SK-N-SH (cell line): ENCODE measurements at regions not wholly inside any gene's neighbourhood (a gene's known extent, or its start where the extent isn't known, plus 50 kb on each side); places are given as distances from the start of the nearest gene placed in this dataset.

Experiments used
- CTCF ChIP-seq: fragments of 200-600 bp; sonication (generic); IDR thresholded peaks from 2 replicates; pipeline ENCODE4 v1.6.1; 2017; ENCODE audit warnings: antibody characterized with exemption, mild to moderate bottlenecking, moderate library complexity
- EP300 ChIP-seq, 2 experiments: IDR thresholded peaks; 2 replicates each; pipeline versions ENCODE4 v1.4.0 to v1.6.1; 2012; ENCODE audit warnings: borderline replicate concordance in 1 of 2, low read depth in 1 of 2, low read length in 1 of 2
- FOXM1 ChIP-seq: IDR thresholded peaks from 2 replicates; pipeline ENCODE4 v1.4.0; 2012; ENCODE audit warnings: low read depth, mild to moderate bottlenecking
- GABPA ChIP-seq: IDR thresholded peaks from 2 replicates; pipeline ENCODE4 v1.4.0; 2012; ENCODE audit warnings: low read depth, mild to moderate bottlenecking
- RAD21 ChIP-seq: IDR thresholded peaks from 2 replicates; pipeline ENCODE4 v1.6.1; 2012; ENCODE audit warnings: mild to moderate bottlenecking, low read length
- RCOR1 ChIP-seq: fragments of 150-350 bp; IDR thresholded peaks from 2 replicates; pipeline ENCODE4 v1.6.1; 2017; ENCODE audit warnings: antibody characterized with exemption, low read length
- SIN3A ChIP-seq: IDR thresholded peaks from 2 replicates; pipeline ENCODE4 v1.6.1; 2012; ENCODE audit warnings: low read depth, mild to moderate bottlenecking, low read length, moderate library complexity, borderline replicate concordance
- TAF1 ChIP-seq: IDR thresholded peaks from 2 replicates; pipeline ENCODE4 v1.6.1; 2012; ENCODE audit warnings: low read depth, mild to moderate bottlenecking, low read length, moderate library complexity, borderline replicate concordance
- USF2 ChIP-seq: fragments of 150-350 bp; IDR thresholded peaks from 2 replicates; pipeline ENCODE4 v1.6.1; 2017; ENCODE audit warnings: antibody characterized with exemption, low read length, low read depth, borderline replicate concordance

GRCh38 chr6:30829033-30829432, 55.3 kb upstream of the DDR1 start:
- no peak for TF ChIP-seq RCOR1
- no peak for TF ChIP-seq SIN3A
- no peak for TF ChIP-seq EP300 (IDR thresholded peaks at IDR 0.05; ENCODE audit: borderline replicate concordance in 1 of 2, low read depth in 1 of 2, low read length in 1 of 2)
- TF ChIP-seq CTCF, result no peak
- TF ChIP-seq TAF1, result no peak
- no peak for TF ChIP-seq RAD21
- TF ChIP-seq USF2, result no peak
- no peak for TF ChIP-seq GABPA
- no peak for TF ChIP-seq FOXM1
